ENCODE measurements at regions not wholly inside any gene's neighbourhood (a gene's known extent, or its start where the extent isn't known, plus 50 kb on each side); places are given as distances from the start of the nearest gene placed in this dataset.

- TF ChIP-seq CTCF (IDR thresholded peaks at IDR 0.05), result no peak
- TF ChIP-seq NRF1 (IDR thresholded peaks at IDR 0.05; ENCODE audit: low read depth, low read length), result no peak
- no peak for TF ChIP-seq EP300 (IDR thresholded peaks at IDR 0.05; ENCODE audit: borderline replicate concordance in 1 of 2, low read depth in 1 of 2, low read length in 1 of 2)
- TF ChIP-seq USF2 (IDR thresholded peaks at IDR 0.05; ENCODE audit: borderline replicate concordance, low read depth, low read length), result no peak
- TF ChIP-seq POLR2AphosphoS5 (IDR thresholded peaks at IDR 0.05; ENCODE audit: low read depth, low read length), result no peak
- no peak for TF ChIP-seq IRF3 (IDR thresholded peaks at IDR 0.05; ENCODE audit: low read depth, low read length)
- TF ChIP-seq FOXM1 (IDR thresholded peaks at IDR 0.05; ENCODE audit: low read depth), result no peak
- no peak for TF ChIP-seq GABPA (IDR thresholded peaks at IDR 0.05; ENCODE audit: low read depth)
- no peak for TF ChIP-seq MXI1 (IDR thresholded peaks at IDR 0.05; ENCODE audit: low read depth, low read length)
- TF ChIP-seq YY1 (IDR thresholded peaks at IDR 0.05; ENCODE audit: low read depth), result no peak
- no peak for TF ChIP-seq ZBTB33 (IDR thresholded peaks at IDR 0.05; ENCODE audit: borderline replicate concordance, low read depth)
- no peak for TF ChIP-seq EZH2phosphoT487 (IDR thresholded peaks at IDR 0.05; ENCODE audit: borderline replicate concordance, low read depth)
- TF ChIP-seq REST (IDR thresholded peaks at IDR 0.05; ENCODE audit: low read depth, low read length), result no peak
These were observed 56.6 kb upstream of the LAS1L start for GRCh38 chrX:65591206-65591605.
